ENCODE measurements at regions not wholly inside any gene's neighbourhood (a gene's known extent, or its start where the extent isn't known, plus 50 kb on each side); places are given as distances from the start of the nearest gene placed in this dataset.

DNA sequence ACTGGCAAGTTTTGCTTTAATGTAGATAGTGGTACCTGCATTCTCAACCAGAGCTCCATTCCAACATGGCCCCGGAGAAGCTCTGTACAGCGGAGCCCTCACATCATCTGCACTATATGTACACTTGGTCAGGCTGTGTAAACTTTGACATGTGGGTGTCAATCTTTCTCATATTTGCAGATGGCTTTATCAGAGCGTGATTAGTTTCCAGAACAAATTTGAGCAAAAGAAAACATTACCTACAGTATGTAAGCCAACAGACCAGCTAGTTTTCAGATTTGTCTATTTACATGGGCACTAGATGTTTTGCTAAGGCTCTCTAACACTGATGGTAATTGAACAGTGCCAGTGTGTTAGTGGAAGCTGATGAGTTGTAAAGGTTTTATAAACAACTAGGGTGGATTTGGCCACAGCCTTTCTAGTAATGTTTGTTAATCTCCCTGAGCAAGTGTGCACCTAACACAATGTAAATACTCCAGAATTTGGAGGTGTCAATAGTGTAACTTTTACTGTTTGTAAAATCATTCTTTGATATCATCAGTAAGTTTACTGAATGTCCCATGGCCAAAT lies 131.8 kb downstream of the FOXA2 start:
- in situ Hi-C loops (cut with MboI) (no loop called here), intact Hi-C loops (cut with micrococcal nuclease) (loop anchor here (10.0 kb wide), 1 partner anchor 132 kb away; the partner anchor contains the start of gene FOXA2)
- Histone ChIP-seq H4K20me1 (replicated peaks; ENCODE audit: control insufficient read depth, insufficient read depth, low read length) (no peaks in the 10 kb centered on the region), H3K4me1 (replicated peaks in 1 of 2; ENCODE audit: control insufficient read depth in 2 of 2, insufficient read depth in 2 of 2, low read length in 2 of 2) (peaks cover 0 to 4% of the 10 kb centered on the region in 2 experiments; a peak in 2 of 5 replicates), H3K79me2 (ENCODE audit: control insufficient read depth, insufficient read depth, low read length) (no peaks in the 10 kb centered on the region), H3K9ac (ENCODE audit: insufficient read depth in 1 of 2, low read depth in 2 of 2, low read length in 2 of 2) (no peak overlapping the region), H3K4me2 (ENCODE audit: insufficient read depth, low read length) (no peak overlapping the region), H3K4me3 (no peak overlapping the region), H3K9me1 (ENCODE audit: control insufficient read depth, insufficient read depth, low read length) (no peaks in the 10 kb centered on the region), H3K27ac (ENCODE audit: extremely low read depth, low read depth, low read length) (no peak overlapping the region), H3K27me3 (ENCODE audit: control insufficient read depth in 2 of 2, insufficient read depth in 2 of 2, low read length in 2 of 2) (no peaks in the 10 kb centered on the region), H3K9me3 (replicated peaks; ENCODE audit: control insufficient read depth, insufficient read depth, low read depth, low read length) (no peaks in the 10 kb centered on the region), H3K36me3 (ENCODE audit: control insufficient read depth, insufficient read depth, low read length) (no peaks in the 10 kb centered on the region), H2AFZ (ENCODE audit: low read depth, low read length) (no peak overlapping the region)
- ATAC-seq, result no peak
- no peak for DNase-seq (ENCODE audit: extremely low read depth in 1 of 4, low spot score in 3 of 4)
- CTCF ChIA-PET (ENCODE audit: low intra/inter-chr PET ratio), result interaction anchor here (0.5 kb wide), 1 partner anchor 215 kb away, joined by 4 read pairs; no protein-coding TSS in a partner anchor
- no TSS peak for BruUV-seq (replicated peaks)
- FAIRE-seq, result no peak
- no peak for TF ChIP-seq SMAD4 (CRISPR knock-in tag; conservative IDR thresholded peaks at IDR 0.05)
- no peak for TF ChIP-seq PCBP2 (IDR thresholded peaks at IDR 0.05; ENCODE audit: low read depth, low read length, poor library complexity, severe bottlenecking)
- TF ChIP-seq KAT8 (IDR thresholded peaks at IDR 0.05; ENCODE audit: low read depth), result no peak
- no peak for TF ChIP-seq CHD2 (IDR thresholded peaks at IDR 0.05; ENCODE audit: low read depth, low read length)
- TF ChIP-seq HDAC8 (tag; IDR thresholded peaks at IDR 0.05), result no peak
- no peak for TF ChIP-seq POLR2B (IDR thresholded peaks at IDR 0.05; ENCODE audit: low read depth, partially characterized antibody)
- no peak for TF ChIP-seq WHSC1 (IDR thresholded peaks at IDR 0.05; ENCODE audit: low read length)
- no peak for TF ChIP-seq ZNF785 (CRISPR knock-in tag; IDR thresholded peaks at IDR 0.05)
- TF ChIP-seq SMARCE1 (IDR thresholded peaks at IDR 0.05), result no peak
- TF ChIP-seq NR3C1 (CRISPR knock-in tag; IDR thresholded peaks at IDR 0.05), result no peak
- TF ChIP-seq ZFP36 (IDR thresholded peaks at IDR 0.05; ENCODE audit: low read depth, low read length, partially characterized antibody), result no peak
- 54% methylated on average over 3 of the region's 3 CpGs for WGBS (ENCODE audit: insufficient coverage, low coverage, missing lambda C conversion rate)
- POLR2A ChIA-PET, result no interaction called here

All from K562 (cell line).